ENCODE measurements at regions not wholly inside any gene's neighbourhood (a gene's known extent, or its start where the extent isn't known, plus 50 kb on each side); places are given as distances from the start of the nearest gene placed in this dataset.

- H3K9me3 ChIP-seq = no peaks in the 10 kb centered on the region
- no peaks in the 10 kb centered on the region for H3K27me3 ChIP-seq
- DNase-seq = no peak
- no peaks in the 10 kb centered on the region for H3K4me1 ChIP-seq
- TF ChIP-seq, protein P1, sequence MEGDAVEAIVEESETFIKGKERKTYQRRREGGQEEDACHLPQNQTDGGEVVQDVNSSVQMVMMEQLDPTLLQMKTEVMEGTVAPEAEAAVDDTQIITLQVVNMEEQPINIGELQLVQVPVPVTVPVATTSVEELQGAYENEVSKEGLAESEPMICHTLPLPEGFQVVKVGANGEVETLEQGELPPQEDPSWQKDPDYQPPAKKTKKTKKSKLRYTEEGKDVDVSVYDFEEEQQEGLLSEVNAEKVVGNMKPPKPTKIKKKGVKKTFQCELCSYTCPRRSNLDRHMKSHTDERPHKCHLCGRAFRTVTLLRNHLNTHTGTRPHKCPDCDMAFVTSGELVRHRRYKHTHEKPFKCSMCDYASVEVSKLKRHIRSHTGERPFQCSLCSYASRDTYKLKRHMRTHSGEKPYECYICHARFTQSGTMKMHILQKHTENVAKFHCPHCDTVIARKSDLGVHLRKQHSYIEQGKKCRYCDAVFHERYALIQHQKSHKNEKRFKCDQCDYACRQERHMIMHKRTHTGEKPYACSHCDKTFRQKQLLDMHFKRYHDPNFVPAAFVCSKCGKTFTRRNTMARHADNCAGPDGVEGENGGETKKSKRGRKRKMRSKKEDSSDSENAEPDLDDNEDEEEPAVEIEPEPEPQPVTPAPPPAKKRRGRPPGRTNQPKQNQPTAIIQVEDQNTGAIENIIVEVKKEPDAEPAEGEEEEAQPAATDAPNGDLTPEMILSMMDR (IDR thresholded peaks at IDR 0.05) = no peak
- no peaks in the 10 kb centered on the region for H3K36me3 ChIP-seq
- no peak overlapping the region for H3K27ac ChIP-seq
- H3K4me3 ChIP-seq = no peak overlapping the region
Measured at GRCh38 chr2:120472031-120472430, 126.1 kb downstream of the INHBB start.

GRCh38 chr2:120472891-120473309, 127.0 kb downstream of the INHBB start:
- Histone ChIP-seq H3K9me3 (no peaks in the 10 kb centered on the region), H3K27ac (no peak overlapping the region), H3K36me3 (no peaks in the 10 kb centered on the region), H3K4me1 (no peaks in the 10 kb centered on the region), H3K4me3 (no peak overlapping the region), H3K27me3 (no peaks in the 10 kb centered on the region)
- no peak for DNase-seq
- TF ChIP-seq, protein P1 (IDR thresholded peaks at IDR 0.05) = no peak
- no peak for TF ChIP-seq POLR2A (IDR thresholded peaks at IDR 0.05)

DNA sequence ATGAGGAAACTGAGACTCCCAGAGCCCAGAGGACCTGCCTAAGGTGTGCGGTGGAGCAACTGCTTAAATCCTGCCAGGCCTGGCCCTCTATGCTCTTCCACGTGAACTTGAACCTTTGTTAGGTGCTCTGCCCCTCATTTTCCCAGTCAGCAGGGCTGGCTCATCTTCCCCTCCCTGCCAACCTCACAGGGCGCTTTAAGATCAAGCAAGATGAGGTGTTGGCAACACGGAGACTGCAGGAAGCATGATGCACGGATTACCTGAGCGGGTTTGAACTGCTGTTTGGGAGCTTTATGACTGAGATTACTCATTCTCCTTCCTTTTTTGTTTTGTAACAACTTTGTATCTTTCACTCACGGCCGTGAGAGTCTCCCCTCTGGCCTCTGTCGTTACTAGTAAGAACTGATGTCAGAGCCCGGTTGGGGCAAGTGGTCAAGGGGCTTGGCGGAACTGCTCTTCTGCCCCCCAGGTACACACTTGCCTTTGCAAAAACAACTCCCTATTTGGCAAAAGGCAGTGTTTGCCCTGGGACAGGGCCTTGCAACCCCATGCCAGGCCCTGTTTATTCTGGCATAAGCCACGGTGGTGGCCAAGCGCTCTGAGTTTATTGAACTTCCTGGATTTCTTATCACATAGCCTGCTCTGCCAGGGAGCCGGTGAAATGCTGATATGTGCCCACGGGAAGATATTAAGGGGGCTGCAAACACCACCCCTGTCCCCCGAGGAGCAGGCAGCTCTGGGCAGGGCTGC, 127.8 kb downstream of the INHBB start:
- Histone ChIP-seq H3K36me3 (no peaks in the 10 kb centered on the region), H3K4me3 (no peak overlapping the region), H3K4me1 (no peaks in the 10 kb centered on the region), H3K27ac (no peak overlapping the region), H3K27me3 (no peaks in the 10 kb centered on the region), H3K9me3 (no peaks in the 10 kb centered on the region)
- DNase-seq = peak in 1 of 3 donors; percentile 35
- TF ChIP-seq POLR2A (IDR thresholded peaks at IDR 0.05) = no peak

DNA sequence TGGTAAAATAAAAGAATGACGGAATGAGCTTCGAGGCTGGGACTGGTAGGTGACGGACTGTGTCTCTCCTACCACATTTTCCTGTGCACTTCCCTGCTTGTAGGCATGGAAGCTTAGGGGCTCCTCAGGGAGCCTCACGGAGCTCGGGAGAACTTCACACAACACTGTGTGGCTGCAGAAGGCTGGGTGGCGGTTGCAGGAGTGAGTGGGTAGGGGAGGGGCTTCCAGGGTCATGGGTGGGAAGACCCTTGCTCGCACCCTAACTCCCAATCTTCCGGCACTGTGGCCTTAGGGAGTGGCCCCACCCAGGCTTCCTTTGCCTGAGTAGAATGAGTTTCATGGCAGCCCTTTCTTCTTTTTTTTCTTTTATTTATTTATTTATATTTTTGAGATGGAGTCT, 128.6 kb downstream of the INHBB start:
- TF ChIP-seq, protein P1 (IDR thresholded peaks at IDR 0.05) = no peak
- TF ChIP-seq POLR2A (IDR thresholded peaks at IDR 0.05) = no peak
- no peaks in the 10 kb centered on the region for H3K27me3 ChIP-seq
- DNase-seq = no peak
- no peak overlapping the region for H3K4me3 ChIP-seq
- no peak overlapping the region for H3K27ac ChIP-seq
- H3K9me3 ChIP-seq = no peaks in the 10 kb centered on the region
- H3K4me1 ChIP-seq = no peaks in the 10 kb centered on the region
- H3K36me3 ChIP-seq = no peaks in the 10 kb centered on the region

GRCh38 chr2:120476141-120476540, 130.2 kb downstream of the INHBB start:
- Histone ChIP-seq H3K27ac (no peak overlapping the region), H3K36me3 (no peaks in the 10 kb centered on the region), H3K27me3 (no peaks in the 10 kb centered on the region), H3K9me3 (no peaks in the 10 kb centered on the region), H3K4me3 (no peak overlapping the region), H3K4me1 (no peaks in the 10 kb centered on the region)
- peak in 2 of 3 donors; percentile 24 to 36 for DNase-seq
- TF ChIP-seq, protein P1 (IDR thresholded peaks at IDR 0.05) = no peak
- TF ChIP-seq POLR2A (IDR thresholded peaks at IDR 0.05) = no peak

- Histone ChIP-seq H3K4me3 (no peak overlapping the region), H3K9me3 (no peaks in the 10 kb centered on the region), H3K36me3 (no peaks in the 10 kb centered on the region), H3K4me1 (no peaks in the 10 kb centered on the region), H3K27ac (no peak overlapping the region), H3K27me3 (no peaks in the 10 kb centered on the region)
- TF ChIP-seq, protein P1 (IDR thresholded peaks at IDR 0.05) = no peak
- no peak for TF ChIP-seq POLR2A (IDR thresholded peaks at IDR 0.05)
- no peak for DNase-seq
Measured at GRCh38 chr2:120477198-120477597, 131.3 kb downstream of the INHBB start.
